Breast epithelium (tissue), 3 donors: ENCODE measurements at regions not wholly inside any gene's neighbourhood (a gene's known extent, or its start where the extent isn't known, plus 50 kb on each side); places are given as distances from the start of the nearest gene placed in this dataset.
"Not testable (repeated sequence)": the region's sequence is repeated elsewhere in the genome, so short reads cannot be mapped to it uniquely, and the experiment has no call there.

ENCODE experiments used
- CTCF ChIP-seq, 3 donors: fragments of 450-650 bp; IDR thresholded peaks; one replicate each; pipeline ENCODE4 v1.5.1; 2016 to 2017; ENCODE audit warnings: antibody characterized with exemption in 3 of 3, mild to moderate bottlenecking in 3 of 3, moderate library complexity in 3 of 3
- POLR2AphosphoS5 ChIP-seq, 3 donors: sonication (generic); formaldehyde crosslinking; IDR thresholded peaks; one replicate each; pipeline ENCODE4 v1.6.1; 2017; ENCODE audit warnings: antibody characterized with exemption in 3 of 3

- not testable (repeated sequence) for TF ChIP-seq CTCF, POLR2AphosphoS5 (IDR thresholded peaks at IDR 0.05)
These were observed 376.2 kb downstream of the CBLN4 start for GRCh38 chr20:55629143-55629542.
